CD4-positive, alpha-beta T cell treated with Interferon alpha-2 for 1 hour (primary cell): ENCODE measurements at regions not wholly inside any gene's neighbourhood (a gene's known extent, or its start where the extent isn't known, plus 50 kb on each side); places are given as distances from the start of the nearest gene placed in this dataset.

Experiments used
- DNase-seq, 2 donors: peaks; one replicate each; pipeline ENCODE4 v3.0.0-alpha.2; 2020 to 2022

GRCh38 chr3:193879099-193879863 lies 256.7 kb upstream of the HES1 start:
- DNase-seq: no peak

DNA sequence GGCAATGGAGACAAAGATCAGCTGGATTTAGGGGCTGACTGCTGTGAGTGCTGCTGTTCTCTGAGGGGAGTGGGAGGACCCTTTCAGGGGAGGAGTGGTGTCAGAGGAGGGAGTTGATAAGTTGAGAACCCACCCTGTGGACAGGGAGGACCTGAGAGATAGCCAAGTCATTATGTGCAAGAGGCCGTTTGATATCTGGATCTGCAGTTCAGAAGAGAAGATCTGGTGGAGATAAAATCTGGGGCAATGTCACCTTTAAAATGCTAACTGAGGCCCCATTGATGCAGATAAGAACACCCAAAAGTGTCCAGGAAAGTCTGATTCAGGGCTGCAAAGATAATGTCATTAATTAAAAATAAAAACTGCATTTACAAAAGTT lies 256.1 kb upstream of the HES1 start:
- DNase-seq: no peak

- DNase-seq: no peak
These were observed 253.9 kb upstream of the HES1 start for GRCh38 chr3:193882091-193882490.

DNA sequence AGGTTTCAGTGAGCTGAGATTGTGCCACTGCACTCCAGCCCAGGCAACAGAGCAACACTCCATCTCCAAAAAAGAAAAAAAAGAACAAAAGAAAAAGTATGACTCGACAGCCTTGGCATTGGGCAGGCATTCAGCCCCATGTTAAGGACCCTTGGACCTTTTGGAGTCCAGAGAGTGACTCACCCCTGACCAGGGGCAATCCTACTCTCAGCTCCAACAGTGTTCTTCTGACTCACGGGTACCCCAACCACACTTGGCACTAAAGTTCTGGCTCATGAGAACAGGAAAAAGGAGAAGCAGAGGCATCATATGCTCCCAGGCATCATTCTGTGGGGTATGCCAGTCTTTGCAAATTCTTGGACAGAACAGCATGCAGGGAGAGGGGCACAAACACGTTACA lies 252.4 kb upstream of the HES1 start:
- DNase-seq: no peak

- DNase-seq: no peak
These were observed 251.9 kb upstream of the HES1 start for GRCh38 chr3:193884027-193884426.

DNA sequence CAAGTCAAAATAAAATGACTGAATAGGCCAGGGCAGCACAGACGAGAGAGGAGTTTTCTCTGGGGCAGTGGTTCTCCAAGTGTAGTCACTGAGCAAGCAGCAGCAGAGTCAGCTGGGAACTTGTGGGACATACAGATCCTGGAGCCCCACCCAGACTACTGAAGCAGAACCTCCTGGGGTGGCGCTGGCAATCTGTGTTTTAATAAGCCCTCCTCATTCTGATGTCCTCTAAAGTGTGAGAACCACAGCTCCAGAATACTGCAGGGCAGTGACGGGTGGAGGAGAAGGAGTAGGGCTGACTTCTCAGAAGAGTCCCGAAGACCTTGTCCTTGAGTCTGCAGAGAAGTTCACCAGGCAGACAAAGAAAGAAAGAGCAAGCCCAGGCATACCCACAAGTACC lies 251.3 kb upstream of the HES1 start:
- no peak for DNase-seq

DNA sequence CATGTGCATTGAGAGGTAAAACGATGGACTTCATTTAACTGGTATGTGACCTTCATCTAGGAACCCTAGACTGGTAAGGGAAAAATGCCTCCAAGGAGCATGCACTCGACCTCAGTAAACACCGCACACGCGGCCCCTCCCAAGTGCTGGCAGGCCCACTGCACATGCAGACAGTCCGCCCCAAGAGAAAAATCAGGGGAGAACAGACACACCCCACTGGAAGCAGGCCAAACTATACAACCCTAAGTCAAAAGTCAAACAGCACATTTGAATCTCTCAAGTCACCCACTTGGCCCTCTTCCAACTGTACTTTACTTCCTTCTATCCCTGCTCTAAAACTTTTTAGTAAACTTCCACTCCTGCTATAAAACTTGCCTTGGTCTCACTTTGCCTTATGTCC lies 250.1 kb upstream of the HES1 start:
- no peak for DNase-seq

DNA sequence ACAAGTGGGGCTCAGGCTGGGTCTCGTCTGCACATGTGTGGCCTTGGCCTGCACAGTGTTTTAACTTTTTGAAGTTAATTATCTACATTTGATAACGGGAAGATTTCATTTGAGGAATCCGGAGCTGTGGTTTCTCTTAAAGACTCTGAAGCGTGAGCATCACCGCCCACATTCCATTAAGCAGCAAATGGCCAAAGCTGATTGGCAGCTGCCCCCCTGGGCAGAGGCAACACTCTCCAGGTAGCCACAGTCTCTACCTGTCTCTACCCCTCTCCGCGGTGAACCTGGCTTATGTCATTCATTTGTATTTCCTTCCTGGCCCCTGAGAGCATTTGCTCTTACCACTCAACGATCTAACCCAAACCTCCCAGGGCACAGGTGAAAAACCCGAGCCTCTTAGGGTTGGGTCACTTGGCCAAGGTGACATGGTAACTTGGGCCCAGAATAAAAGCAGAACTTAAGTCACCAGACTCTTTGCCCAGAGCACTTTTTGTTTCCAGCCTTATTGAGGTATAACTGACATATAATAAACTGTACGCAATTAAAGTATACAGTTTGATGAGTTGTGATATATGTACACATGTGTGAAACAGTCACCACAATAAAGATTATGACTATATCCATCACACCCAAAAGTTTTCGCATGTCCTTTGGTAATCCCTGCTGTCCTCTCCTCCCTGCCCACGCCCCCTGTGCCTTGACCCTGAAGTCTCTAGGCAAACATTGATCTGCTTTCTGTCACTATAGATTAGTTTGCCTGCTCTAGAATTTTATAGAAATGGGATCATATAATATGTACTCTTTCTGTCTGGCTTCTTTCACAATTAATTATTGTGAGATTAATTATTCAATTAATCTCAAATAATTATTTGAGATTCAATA lies 245.7 kb upstream of the HES1 start:
- DNase-seq: no peak

DNA sequence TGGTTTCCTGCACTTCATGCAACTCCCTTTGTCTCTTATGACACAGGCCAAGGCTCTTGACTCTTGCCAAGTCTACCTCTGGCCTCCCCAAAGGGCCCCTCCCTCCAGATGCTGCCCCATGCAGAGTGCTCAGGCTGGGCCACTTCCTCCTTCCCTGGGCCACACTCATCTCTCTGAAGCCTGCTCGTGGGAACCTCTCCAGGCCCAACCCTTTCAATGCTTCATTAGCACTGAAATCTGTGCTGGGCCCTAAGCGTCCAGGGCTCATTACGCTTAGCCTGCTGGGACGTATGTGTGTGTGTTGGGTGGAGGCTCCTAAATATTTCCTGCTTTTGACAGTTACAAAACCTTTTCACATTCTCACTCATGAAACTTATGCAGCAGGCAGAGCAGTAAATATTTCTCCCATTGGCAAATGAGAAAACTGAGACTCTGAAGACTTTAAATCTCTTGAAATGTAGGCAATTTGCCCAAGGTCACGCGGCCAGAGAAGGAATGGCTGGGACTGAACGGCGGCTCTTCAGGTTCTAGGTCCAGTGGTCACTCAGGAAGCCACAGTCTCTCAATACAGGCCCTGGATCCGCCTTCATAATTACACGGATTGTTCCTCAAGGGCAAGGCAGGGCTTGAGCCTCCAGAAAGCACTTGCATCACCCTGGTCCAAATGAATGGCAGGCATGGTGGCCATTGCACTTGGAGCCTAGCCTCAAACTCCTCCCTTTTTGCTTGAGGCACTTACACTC lies 241.7 kb upstream of the HES1 start:
- peak in 1 of 2 donors; percentile 14 for DNase-seq

DNA sequence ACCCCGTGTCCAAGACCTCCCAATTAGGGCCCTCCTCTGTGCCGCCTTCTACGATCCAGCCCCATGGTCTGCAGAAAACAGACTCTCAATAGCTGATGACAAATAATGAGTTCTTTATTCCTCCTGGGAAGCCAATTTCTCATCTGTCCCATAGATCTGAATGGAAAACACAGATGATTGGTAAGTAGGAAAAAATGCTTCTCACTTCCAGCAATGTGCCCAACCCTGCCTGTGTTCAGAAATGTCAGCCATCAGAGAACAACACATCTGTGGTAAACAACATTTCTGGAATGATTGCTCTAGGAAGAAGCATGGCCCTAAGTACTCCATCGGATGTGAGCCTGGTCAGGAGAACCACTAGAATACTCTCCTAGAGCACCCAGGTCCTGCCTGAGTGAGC lies 240.5 kb upstream of the HES1 start:
- DNase-seq: no peak

- DNase-seq: no peak
These were observed 239.5 kb upstream of the HES1 start for GRCh38 chr3:193896419-193896818.

GRCh38 chr3:193897288-193897687 lies 238.7 kb upstream of the HES1 start:
- DNase-seq: no peak

DNA sequence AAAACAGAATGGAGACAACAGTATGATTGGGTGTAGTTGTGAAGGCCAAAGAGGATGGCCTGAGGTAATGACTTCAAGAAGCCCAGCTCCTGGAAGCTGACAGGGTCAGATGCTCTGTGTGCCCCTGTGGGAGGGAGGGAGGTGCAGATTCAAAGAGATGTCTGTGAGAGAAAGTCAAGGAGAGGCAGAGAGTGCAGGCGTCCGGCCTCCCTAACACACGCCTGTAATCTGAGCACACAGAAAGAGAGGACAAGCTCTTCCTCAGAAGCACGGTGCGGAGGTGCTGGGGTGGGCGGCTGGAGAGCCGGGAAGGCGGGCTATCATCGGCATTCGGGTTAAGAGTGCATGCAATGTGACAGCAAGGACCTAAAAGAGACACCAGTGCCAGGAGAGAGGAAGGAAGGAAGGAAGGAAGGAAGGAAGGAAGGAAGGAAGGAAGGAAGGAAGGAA lies 238.2 kb upstream of the HES1 start:
- DNase-seq: no peak

- DNase-seq: no peak
These were observed 236.9 kb upstream of the HES1 start for GRCh38 chr3:193899001-193899400.

DNA sequence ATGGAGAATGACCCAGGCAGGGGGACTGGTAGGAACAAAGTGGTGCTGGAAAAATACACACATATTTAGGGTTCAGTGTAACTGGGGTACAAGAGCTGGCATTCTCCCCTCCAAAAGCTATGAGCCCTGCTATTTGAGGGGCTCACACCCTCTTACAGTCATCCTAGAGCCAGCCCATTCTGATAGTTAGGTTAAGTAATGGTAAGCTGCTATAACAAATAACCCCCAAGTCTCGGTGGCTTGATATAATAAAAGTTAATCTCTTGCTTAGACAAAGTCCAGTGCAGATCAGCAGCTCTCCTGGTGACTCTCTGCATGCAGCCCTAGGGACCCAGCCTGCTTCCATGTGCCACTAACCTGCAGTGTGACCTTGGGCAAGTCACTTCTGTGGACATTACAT lies 234.9 kb upstream of the HES1 start:
- no peak for DNase-seq

DNA sequence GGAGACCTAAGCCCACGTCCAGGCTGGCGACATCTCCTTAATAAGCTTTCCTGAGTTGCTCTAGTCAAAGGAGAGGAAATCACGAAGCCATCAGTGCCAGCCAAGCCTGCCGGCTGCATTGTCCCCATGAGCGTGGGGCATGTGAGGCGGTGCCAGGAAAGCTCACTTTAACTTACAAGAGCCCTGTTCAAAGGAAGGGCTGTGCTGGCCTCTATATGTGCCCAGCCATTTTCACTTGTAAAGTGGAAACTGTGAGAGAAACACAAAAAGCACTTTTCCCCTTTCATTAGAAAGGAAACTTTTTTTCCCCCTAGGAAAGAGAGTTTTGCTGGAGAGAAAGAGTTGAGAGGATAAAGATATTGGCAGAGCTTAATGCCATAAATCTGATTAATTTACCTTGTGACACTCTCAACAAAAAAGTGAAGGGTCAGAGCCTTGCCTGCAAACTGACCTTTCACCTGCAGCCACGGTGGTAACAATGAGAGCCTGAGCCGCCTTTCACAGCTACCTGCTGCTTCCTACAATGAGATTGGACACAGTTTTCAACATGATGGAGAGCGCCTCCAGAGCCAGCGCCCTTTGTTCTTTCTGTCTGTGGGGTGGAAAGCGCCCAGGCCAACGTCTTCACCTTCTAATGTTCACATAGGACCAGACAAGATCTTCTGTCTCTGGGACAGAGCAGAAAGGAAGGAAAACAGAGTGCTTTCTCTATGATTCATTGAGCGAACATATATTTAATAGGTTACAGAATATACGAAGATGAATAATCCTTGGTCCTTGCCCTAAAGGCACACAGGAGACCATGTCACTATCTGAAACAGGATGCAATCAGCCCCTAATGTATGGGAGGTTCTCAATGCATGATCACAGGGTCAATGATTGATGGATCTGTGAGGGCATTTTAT lies 233.1 kb upstream of the HES1 start:
- DNase-seq: no peak

GRCh38 chr3:193903512-193903817 lies 232.5 kb upstream of the HES1 start:
- no peak for DNase-seq

GRCh38 chr3:193903966-193904365 lies 232.0 kb upstream of the HES1 start:
- DNase-seq: no peak

GRCh38 chr3:193905541-193906396 lies 230.2 kb upstream of the HES1 start:
- no peak for DNase-seq

- no peak for DNase-seq
These were observed 229.0 kb upstream of the HES1 start for GRCh38 chr3:193906849-193907410.

DNA sequence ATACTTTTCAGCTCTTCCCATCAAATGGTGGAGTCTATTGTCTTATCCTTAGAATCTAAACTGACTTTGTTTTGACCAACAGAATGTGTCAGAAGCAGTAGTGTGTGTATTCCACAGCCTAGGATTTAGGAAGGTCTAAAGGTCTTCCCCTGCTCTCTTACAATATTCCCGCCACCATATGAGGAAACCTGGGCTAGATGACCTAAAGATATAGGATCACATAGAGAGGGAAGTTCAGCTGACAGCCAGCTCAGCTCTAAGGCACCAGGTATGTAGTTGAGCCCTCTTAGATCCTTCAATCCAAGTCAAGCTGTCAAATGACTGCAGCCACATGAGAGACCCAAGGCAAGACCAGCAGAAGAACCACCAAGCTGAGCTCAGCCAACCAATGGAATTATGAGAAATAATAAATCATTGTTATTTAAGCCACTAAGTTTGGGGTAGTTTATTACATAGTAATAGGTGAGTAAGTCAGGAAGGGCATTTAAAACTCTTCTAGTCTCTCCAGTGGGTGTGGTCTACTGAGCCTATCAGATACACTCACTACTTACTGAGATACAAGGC lies 227.7 kb upstream of the HES1 start:
- no peak for DNase-seq
